ENCODE measurements at regions not wholly inside any gene's neighbourhood (a gene's known extent, or its start where the extent isn't known, plus 50 kb on each side); places are given as distances from the start of the nearest gene placed in this dataset.
"Not testable (repeated sequence)": the region's sequence is repeated elsewhere in the genome, so short reads cannot be mapped to it uniquely, and the experiment has no call there.

DNA sequence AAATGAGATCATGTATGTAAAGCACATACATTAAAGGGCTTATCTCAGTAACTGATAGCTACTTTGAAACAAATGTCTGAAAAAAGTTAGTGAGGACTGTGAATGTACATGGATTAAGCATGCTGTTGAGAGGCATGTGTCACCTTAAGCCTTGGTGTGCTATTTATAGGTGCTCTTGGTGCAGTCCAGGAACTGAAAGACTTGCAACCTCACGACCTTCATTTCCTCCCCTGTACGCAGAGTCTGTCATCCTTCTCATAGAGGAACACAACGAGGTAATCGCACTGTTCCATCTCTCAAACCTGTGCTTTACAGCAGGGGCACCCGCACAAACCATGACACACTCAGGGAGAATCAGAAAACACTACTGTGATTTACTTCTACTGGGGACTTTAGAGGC lies 65.6 kb downstream of the UFM1 start:
- DNase-seq (ENCODE audit: low read depth): no peak

GRCh38 chr13:38417241-38417640 lies 67.6 kb downstream of the UFM1 start:
- no peak for DNase-seq (ENCODE audit: low read depth)

- DNase-seq (ENCODE audit: low read depth): no peak
These were observed 68.1 kb downstream of the UFM1 start for GRCh38 chr13:38417727-38418126.

DNA sequence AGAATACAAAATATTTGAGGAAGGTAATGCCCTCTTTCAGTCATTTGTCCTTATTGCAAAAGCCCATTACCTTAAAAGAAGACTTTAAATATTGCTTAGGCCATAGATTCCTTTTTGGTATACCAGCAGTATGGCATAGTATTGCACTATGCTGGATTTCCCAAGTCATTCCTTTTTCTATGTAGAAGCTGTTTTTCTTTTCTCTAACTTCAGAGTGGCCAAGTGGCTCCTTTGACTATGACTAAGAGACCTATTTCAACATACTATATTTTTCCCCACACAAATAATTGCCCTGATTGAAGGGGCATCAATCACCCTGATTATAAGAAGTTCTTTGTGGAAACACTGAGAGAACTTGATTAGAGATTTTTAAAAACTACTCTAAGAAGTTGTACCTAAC lies 68.6 kb downstream of the UFM1 start:
- no peak for DNase-seq (ENCODE audit: low read depth)

- DNase-seq (ENCODE audit: low read depth): no peak
These were observed 69.7 kb downstream of the UFM1 start for GRCh38 chr13:38419312-38419873.

DNA sequence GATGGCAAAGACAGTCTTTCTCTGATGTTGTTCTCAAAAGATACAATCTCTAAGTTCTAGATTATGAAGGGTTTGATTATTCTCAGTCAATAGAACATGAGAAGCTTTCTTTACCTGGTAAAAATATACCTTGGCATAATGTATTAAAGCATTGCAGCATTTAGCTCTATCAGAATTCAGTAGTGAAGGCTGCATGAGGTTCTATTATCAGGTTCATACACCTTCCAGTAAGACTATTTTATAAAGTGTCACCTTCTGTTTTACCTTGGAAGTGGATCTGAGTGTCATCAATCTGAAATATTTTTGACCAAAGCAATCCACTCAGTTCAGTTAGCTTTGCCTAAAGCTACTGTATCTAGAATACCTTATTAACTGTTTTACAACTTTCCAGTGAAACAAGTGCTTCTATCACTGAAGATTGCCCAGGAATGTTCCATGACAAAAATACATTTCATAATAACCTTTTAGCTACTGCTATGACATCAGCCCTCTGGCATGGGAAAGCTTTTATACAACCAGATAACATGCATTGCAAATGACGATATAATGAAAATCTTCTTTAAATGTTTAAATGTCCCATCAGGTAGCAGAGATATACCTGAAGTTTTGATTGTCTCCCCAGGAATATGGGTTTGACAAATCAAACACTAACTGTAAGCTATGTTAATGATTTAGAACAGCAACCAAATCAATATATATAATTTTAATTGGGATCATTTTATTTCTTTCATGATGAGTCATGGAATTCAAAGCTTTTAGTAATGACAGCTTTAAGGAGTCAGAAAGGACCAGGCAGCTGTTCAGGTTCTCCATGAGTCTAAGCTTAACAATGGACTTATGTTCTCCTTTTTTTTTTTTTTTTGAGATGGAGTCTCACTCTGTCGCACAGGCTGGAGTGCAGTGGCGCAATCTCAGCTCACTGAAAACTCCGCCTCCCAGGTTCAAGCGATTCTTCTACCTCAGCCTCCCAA lies 72.2 kb downstream of the UFM1 start:
- no peak for DNase-seq (ENCODE audit: low read depth)

DNA sequence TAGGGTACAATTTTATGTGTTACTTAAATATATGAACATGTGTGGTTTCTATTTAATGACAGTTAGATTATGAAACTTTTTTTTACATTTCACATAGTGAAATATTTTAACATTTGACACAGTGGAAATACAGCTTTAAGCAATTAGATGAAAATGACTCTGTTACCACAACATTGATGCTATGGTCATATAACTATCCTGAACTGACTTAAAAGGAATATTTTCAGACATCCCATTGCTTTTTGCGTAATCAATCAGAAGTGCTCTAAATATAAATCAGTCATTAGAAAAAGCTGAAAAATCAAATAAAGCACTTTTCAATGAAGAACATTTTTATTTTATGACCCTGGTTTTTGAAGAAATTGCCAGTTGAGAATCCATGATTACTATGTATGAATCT lies 80.3 kb downstream of the UFM1 start:
- no peak for DNase-seq (ENCODE audit: low read depth)

GRCh38 chr13:38430796-38431195 lies 81.1 kb downstream of the UFM1 start:
- DNase-seq (ENCODE audit: low read depth): no peak

GRCh38 chr13:38440666-38441065 lies 91.0 kb downstream of the UFM1 start:
- no peak for DNase-seq (ENCODE audit: low read depth)

- no peak for DNase-seq (ENCODE audit: low read depth)
These were observed 95.3 kb downstream of the UFM1 start for GRCh38 chr13:38444904-38445303.

- DNase-seq (ENCODE audit: low read depth): no peak
These were observed 103.0 kb downstream of the UFM1 start for GRCh38 chr13:38452656-38453055.

- no peak for DNase-seq (ENCODE audit: low read depth)
These were observed 113.0 kb downstream of the UFM1 start for GRCh38 chr13:38462605-38463004.

- no peak for DNase-seq (ENCODE audit: low read depth)
These were observed 113.4 kb downstream of the UFM1 start for GRCh38 chr13:38463048-38463447.

- not testable (repeated sequence) for DNase-seq (ENCODE audit: low read depth)
These were observed 122.8 kb downstream of the UFM1 start for GRCh38 chr13:38472411-38472810.

DNA sequence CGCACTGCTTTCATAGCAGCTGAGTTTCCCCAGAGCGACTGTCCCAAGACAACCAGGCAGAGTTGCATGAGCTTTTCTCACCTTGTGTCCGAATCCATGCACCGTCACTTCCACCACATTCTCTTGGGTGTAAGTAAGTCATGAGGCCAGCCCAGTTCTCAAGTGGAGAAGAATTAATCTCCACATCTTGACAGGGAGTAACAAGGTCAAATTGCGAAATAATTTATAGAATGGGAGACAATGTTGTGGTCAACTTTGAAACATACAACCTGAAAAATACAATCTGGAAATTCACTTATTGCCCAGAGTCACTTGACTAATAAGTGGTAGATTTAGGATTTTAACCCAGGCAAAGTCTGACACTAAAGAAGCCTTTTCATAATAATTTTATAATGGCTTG lies 123.7 kb downstream of the UFM1 start:
- DNase-seq (ENCODE audit: low read depth): no peak

DNA sequence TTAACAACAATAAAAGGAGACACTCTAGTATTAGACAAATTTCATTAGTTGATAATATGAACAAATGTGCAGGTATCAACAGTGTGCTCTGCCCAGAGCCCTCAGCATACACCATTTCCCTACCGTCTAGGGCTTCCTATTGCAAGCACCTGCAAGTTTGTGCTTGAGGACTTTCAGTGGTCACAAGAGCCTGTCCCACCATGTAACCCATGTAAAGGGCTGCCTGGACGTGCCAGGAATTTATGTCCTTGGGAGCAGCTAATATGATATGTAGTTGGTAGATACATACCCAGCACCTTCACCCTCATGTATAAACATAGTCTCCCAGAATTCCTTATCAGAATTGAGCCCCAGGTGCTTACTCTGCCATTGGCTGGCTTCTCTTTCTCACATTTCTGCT lies 128.0 kb downstream of the UFM1 start:
- DNase-seq (ENCODE audit: low read depth): no peak

GRCh38 chr13:38483623-38484022 lies 134.0 kb downstream of the UFM1 start:
- DNase-seq (ENCODE audit: low read depth): no peak

GRCh38 chr13:38490657-38491056 lies 141.0 kb downstream of the UFM1 start:
- DNase-seq (ENCODE audit: low read depth): no peak

GRCh38 chr13:38494445-38494844 lies 144.8 kb downstream of the UFM1 start:
- DNase-seq (ENCODE audit: low read depth): no peak

DNA sequence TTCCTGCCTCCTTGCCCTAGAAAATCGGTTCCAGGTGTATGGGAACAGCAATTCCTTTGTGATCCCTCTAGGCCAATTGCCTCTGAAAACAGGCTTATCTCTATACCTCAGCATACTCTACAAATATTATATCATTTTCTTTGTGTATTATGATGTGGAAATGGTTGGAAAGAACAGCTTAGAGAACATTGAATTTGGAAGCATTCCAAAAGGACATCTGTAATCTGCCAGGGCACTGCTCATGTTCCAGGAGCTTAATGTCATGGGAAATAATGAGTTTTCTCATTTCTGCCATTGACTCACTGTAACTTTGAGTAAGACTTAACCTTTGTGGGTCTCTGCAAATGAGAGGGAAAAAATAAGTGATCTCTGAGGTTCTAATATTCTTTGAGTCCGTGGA lies 147.3 kb downstream of the UFM1 start:
- no peak for DNase-seq (ENCODE audit: low read depth)

GRCh38 chr13:38498271-38498670 lies 148.6 kb downstream of the UFM1 start:
- DNase-seq (ENCODE audit: low read depth): no peak

DNA sequence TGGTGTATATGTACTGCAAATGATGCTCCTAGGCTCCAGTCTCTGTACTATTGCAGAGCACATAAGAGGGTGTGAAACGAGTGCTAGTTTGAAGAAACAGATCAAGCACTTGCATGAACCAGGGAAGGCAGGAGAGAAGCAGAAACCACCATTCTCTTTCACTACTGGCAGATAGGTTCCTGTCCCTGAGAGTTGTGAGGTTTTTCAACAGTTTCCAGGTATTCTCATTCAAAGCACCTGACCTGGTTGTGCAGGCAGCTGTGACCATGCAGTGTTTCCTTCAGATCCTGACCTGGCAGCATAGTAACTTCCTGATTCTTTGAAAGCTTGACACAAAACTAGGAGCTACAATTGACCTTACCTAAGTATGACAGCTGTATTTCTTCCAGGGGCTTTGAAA lies 164.9 kb downstream of the UFM1 start:
- DNase-seq (ENCODE audit: low read depth): no peak

- DNase-seq (ENCODE audit: low read depth): no peak
These were observed 168.5 kb upstream of the FREM2 start for GRCh38 chr13:38518328-38518727.
